ENCODE measurements at regions not wholly inside any gene's neighbourhood (a gene's known extent, or its start where the extent isn't known, plus 50 kb on each side); places are given as distances from the start of the nearest gene placed in this dataset.

DNA sequence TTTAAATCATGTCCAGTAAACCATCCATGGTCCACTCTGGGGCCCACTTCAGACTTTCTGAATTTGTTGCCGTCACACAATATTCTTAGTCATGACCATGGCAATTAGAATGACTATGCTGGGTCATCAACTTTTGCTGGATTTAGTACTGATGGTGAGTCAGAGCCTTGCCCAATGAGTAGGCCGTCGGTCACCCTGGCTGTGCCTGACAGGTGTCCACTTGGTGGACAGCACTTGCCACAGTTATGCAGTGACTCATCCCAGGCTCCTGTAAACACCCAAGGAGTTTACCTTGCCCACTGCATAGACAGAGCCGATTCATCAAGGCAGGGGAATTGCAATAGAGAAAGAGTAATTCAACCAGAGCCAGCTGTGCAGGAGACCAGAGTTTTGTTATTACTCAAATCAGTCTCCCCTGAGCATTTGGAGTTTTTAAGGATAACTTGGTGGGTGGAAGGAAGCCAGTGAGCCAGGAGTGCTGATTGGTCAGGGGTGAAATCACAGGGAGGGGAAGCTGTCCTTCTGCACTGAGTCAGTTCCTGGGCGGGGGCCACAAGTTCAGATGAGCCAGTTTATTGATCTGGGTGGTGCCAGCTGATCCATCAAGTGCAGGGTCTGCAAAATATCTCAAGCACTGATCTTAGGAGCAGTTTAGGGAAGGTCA lies 333.8 kb downstream of the PTPRU start:
- Histone ChIP-seq H4K20me1 (ENCODE audit: insufficient read depth) (no peaks in the 10 kb centered on the region), H3K4me2 (ENCODE audit: low read length) (peak overlapping the region; percentile 74), H3K79me2 (ENCODE audit: insufficient read depth, low read length) (no peaks in the 10 kb centered on the region), H3K9ac (ENCODE audit: low read length) (0 out of 2 replicates have a peak overlapping the region, but pooled peaks have one; percentile 20), H3K4me1 (ENCODE audit: control insufficient read depth in 1 of 2, insufficient read depth in 2 of 2, low read length in 2 of 2) (peaks cover 19 to 31% of the 10 kb centered on the region in 2 experiments; a peak in 3 of 4 replicates), H3K4me3 (replicated peaks in 1 of 2; ENCODE audit: low read depth in 1 of 2, low read length in 2 of 2) (peak overlapping the region in 1 of 2 experiments; percentile 36; a peak in 3 of 4 replicates), H3K36me3 (ENCODE audit: control insufficient read depth in 1 of 2, insufficient read depth in 2 of 2, low read length in 2 of 2) (no peaks in the 10 kb centered on the region), H3K27ac (ENCODE audit: low read depth, low read length) (peak overlapping the region; percentile 31; the same call in 1 of the 2 replicates), H3K27me3 (ENCODE audit: insufficient read depth, low read length) (no peaks in the 10 kb centered on the region), H2AFZ (ENCODE audit: low read depth, low read length, poor library complexity, severe bottlenecking) (no peak overlapping the region), H3K9me3 (ENCODE audit: control insufficient read depth in 1 of 2, insufficient read depth in 1 of 2, low read depth in 1 of 2, low read length in 2 of 2) (peaks cover 14% of the 10 kb centered on the region in 2 experiments; a peak in 2 of 4 replicates), H3K9me2 (ENCODE audit: insufficient read depth) (no peaks in the 10 kb centered on the region)
- POLR2A ChIA-PET = no interaction called here
- RAD21 ChIA-PET (ENCODE audit: low non-redundant PET in 1 of 2, low total read pairs in 2 of 2, uncharacterized antibody in 2 of 2, unreplicated experiment in 2 of 2) = no interaction called here
- no TSS peak for BruUV-seq (replicated peaks)
- intact Hi-C loops (cut with micrococcal nuclease) = no loop called here
- CTCF ChIA-PET = no interaction called here
- DNase-seq (ENCODE audit: low read depth, low spot score) (peak; percentile 98), ATAC-seq (peak; percentile 97)
- no peak for TF ChIP-seq YY1 (IDR thresholded peaks at IDR 0.05; ENCODE audit: extremely low read depth, insufficient replicate concordance, low read depth, low read length)
- TF ChIP-seq TCF7L2 (IDR thresholded peaks at IDR 0.05; ENCODE audit: borderline replicate concordance, extremely low read depth, insufficient read depth, insufficient read length) = no peak
- no peak for TF ChIP-seq REST (IDR thresholded peaks at IDR 0.05; ENCODE audit: low read depth)
- TF ChIP-seq EZH2 (IDR thresholded peaks at IDR 0.05) = no peak
- TF ChIP-seq CEBPB (IDR thresholded peaks at IDR 0.05; ENCODE audit: low read depth) = peak; percentile 94
- TF ChIP-seq FOSL1 (IDR thresholded peaks at IDR 0.05; ENCODE audit: low read depth) = peak; percentile 98
- peak; percentile 94 for TF ChIP-seq SIN3A (IDR thresholded peaks at IDR 0.05; ENCODE audit: low read depth)
- TF ChIP-seq EZH2phosphoT487 (IDR thresholded peaks at IDR 0.05; ENCODE audit: borderline replicate concordance) = no peak
- TF ChIP-seq EGR1 (IDR thresholded peaks at IDR 0.05; ENCODE audit: low read depth) = peak; percentile 50; the same call in 1 of the 2 replicates
- TF ChIP-seq ZNF274 (IDR thresholded peaks at IDR 0.05; ENCODE audit: low read depth, low read length) = no peak
- no peak for TF ChIP-seq POLR2A (IDR thresholded peaks at IDR 0.05; ENCODE audit: borderline replicate concordance, extremely low read depth, insufficient read depth, insufficient read length)
- peak; percentile 88 for TF ChIP-seq SRF (IDR thresholded peaks at IDR 0.05; ENCODE audit: low read depth)
- peak; percentile 82; the same call in 1 of the 2 replicates for TF ChIP-seq ATF3 (IDR thresholded peaks at IDR 0.05)
- TF ChIP-seq JUND (IDR thresholded peaks at IDR 0.05) = peak; percentile 99
- TF ChIP-seq POLR2AphosphoS5 (IDR thresholded peaks at IDR 0.05; ENCODE audit: low read depth, low read length) = peak; percentile 66; the same call in 1 of the 2 replicates
- peak; percentile 96 for TF ChIP-seq SP1 (IDR thresholded peaks at IDR 0.05; ENCODE audit: low read depth)
- TF ChIP-seq ELF1 (IDR thresholded peaks at IDR 0.05; ENCODE audit: borderline replicate concordance, low read depth) = no peak
- TF ChIP-seq, protein P1, sequence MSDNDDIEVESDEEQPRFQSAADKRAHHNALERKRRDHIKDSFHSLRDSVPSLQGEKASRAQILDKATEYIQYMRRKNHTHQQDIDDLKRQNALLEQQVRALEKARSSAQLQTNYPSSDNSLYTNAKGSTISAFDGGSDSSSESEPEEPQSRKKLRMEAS (IDR thresholded peaks at IDR 0.05) = peak; percentile 77
- TF ChIP-seq ZFX (IDR thresholded peaks at IDR 0.05) = no peak
- peak; percentile 46 for TF ChIP-seq RAD21 (IDR thresholded peaks at IDR 0.05; ENCODE audit: low read depth)
- TF ChIP-seq CTCF (IDR thresholded peaks at IDR 0.05 in 2 of 3, conservative IDR thresholded peaks at IDR 0.05 in 1 of 3; ENCODE audit: borderline replicate concordance in 1 of 3, insufficient read depth in 1 of 3, low read depth in 2 of 3, low read length in 2 of 3) = no peak
- peak; percentile 91 for TF ChIP-seq CBX3 (IDR thresholded peaks at IDR 0.05; ENCODE audit: low read depth)

Data from HCT116 (cell line).